D721Med (cell line): ENCODE measurements at regions not wholly inside any gene's neighbourhood (a gene's known extent, or its start where the extent isn't known, plus 50 kb on each side); places are given as distances from the start of the nearest gene placed in this dataset.
"Not testable (repeated sequence)": the region's sequence is repeated elsewhere in the genome, so short reads cannot be mapped to it uniquely, and the experiment has no call there.

Experiments
- DNase-seq: peaks from one replicate; pipeline ENCODE4 v3.0.0; 2011; ENCODE audit warnings: low spot score; ENCODE audit not compliant: insufficient read length
- FAIRE-seq: peaks from 2 replicates; lab custom pipeline; 2011; peaks lifted over from hg19 to GRCh38; lab: Jason Lieb, UNC
- CTCF ChIP-seq: IDR thresholded peaks from 2 replicates; pipeline ENCODE4 v1.5.1; 2012; ENCODE audit warnings: mild to moderate bottlenecking, control low read depth; ENCODE audit not compliant: insufficient read depth; ENCODE audit errors: missing control alignments

DNA sequence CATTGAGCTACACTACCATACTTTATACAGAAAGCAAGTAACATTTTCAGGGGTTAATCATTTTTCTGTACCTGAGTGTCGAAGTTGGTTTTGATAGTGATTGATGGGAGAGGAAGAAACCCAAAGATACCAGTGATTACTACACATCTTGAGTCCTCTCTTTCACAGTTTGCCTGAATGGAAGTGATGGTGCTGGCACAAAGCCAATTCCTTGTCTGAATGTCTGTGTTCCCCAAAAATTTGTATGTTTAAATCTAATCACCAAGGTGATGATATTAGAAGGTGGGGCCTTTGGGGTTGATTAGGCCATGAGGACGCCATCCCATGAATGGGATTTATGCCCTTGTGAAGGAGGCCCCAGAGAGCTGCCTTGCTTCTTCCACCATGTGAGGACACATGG, 696.9 kb upstream of the ANKRD30A start:
- no peak for FAIRE-seq
- no peak for DNase-seq

GRCh38 chr10:36425131-36425797, 700.1 kb upstream of the ANKRD30A start:
- FAIRE-seq (no peak), DNase-seq (no peak)
- TF ChIP-seq CTCF = no peak

More for the DNA sequence above, 696.9 kb upstream of the ANKRD30A start:
- TF ChIP-seq CTCF = no peak

- TF ChIP-seq CTCF = no peak
- DNase-seq (no peak), FAIRE-seq (no peak)
Measured at GRCh38 chr10:36424502-36424901, 700.9 kb upstream of the ANKRD30A start.

- no peak for TF ChIP-seq CTCF
- DNase-seq (no peak), FAIRE-seq (no peak)
Measured at GRCh38 chr10:36423821-36424248, 701.6 kb upstream of the ANKRD30A start.

DNA sequence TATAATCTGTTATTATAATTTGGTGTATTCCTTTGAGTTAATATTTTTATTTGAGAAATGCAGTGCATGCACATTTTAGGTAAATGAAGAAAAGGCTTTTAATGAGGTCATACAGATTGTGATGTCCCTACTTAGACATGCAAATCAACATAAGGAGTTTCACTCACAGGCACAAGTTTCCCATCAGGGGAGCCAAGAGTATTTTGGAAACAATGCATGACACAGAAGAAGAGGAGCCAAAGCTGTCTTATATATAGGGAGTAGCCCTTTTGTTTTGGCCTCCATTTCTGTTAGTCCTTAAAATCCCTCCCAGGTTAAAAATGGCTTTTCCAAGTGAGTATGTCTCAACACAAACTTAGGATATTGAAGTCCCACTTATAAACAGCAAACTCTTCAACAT, 703.4 kb upstream of the ANKRD30A start:
- no peak for FAIRE-seq
- DNase-seq = no peak
- no peak for TF ChIP-seq CTCF

- no peak for FAIRE-seq
- DNase-seq = no peak
- TF ChIP-seq CTCF = no peak
Measured at GRCh38 chr10:36416513-36416912, 708.9 kb upstream of the ANKRD30A start.

- DNase-seq (no peak), FAIRE-seq (no peak)
- no peak for TF ChIP-seq CTCF
Measured at GRCh38 chr10:36412942-36413341, 712.5 kb upstream of the ANKRD30A start.

DNA sequence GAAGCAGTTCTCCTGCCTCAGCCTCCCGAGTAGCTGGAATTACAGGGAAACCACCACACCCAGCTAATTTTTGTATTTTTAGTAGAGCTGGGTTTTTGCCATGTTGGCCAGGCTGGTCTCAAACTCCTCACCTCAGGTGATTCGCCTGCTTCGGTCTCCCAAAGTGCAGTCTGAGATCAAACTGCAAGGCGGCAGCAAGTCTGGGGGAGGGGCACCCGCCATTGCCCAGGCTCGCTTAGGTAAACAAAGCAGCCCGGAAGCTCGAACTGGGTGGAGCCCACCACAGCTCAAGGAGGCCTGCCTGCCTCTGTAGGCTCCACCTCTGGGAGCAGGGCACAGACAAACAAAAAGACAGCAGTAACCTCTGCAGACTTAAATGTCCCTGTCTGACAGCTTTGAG, 725.2 kb upstream of the ANKRD30A start:
- not testable (repeated sequence) for DNase-seq, FAIRE-seq
